Mammary epithelial cell (primary cell): ENCODE measurements at regions not wholly inside any gene's neighbourhood (a gene's known extent, or its start where the extent isn't known, plus 50 kb on each side); places are given as distances from the start of the nearest gene placed in this dataset.

Experiments
- CTCF ChIP-seq, 2 donors: IDR thresholded peaks in 1 of 2; conservative IDR thresholded peaks in 1 of 2; 2 replicates each; pipeline ENCODE4 v1.5.1; 2011 to 2012; ENCODE audit warnings: inconsistent platforms in 2 of 2, low read length in 2 of 2, mild to moderate bottlenecking in 2 of 2, control low read depth in 1 of 2, low read depth in 1 of 2; ENCODE audit not compliant: insufficient read depth in 1 of 2; ENCODE audit errors: extremely low read depth in 1 of 2
- EZH2 ChIP-seq: IDR thresholded peaks from 2 replicates; pipeline ENCODE4 v1.6.1; 2012; ENCODE audit warnings: low read length, inconsistent platforms, borderline replicate concordance

- TF ChIP-seq CTCF (conservative IDR thresholded peaks at IDR 0.05 in 1 of 2, IDR thresholded peaks at IDR 0.05 in 1 of 2; ENCODE audit: extremely low read depth in 1 of 2, insufficient read depth in 1 of 2, low read depth in 1 of 2, low read length in 2 of 2) (no peak), EZH2 (no peak)
These were observed 110.8 kb downstream of the ERMARD start for GRCh38 chr6:169862043-169862891.
